Endothelial cell (in vitro differentiated cells): ENCODE measurements at regions not wholly inside any gene's neighbourhood (a gene's known extent, or its start where the extent isn't known, plus 50 kb on each side); places are given as distances from the start of the nearest gene placed in this dataset.

Experiments
- DNase-seq: peaks from one replicate; pipeline ENCODE4 v3.0.0; 2021; ENCODE audit warnings: low spot score
- H3K27ac Mint-ChIP-seq: one replicate; pipeline ENCODE4 v1.8.0; 2021; ENCODE audit warnings: mixed read lengths, inconsistent platforms; ENCODE audit not compliant: unreplicated experiment
- H3K27me3 Mint-ChIP-seq: one replicate; pipeline ENCODE4 v1.8.0; 2021; ENCODE audit warnings: mild to moderate bottlenecking, moderate library complexity, mixed read lengths, inconsistent platforms; ENCODE audit not compliant: unreplicated experiment
- H3K36me3 Mint-ChIP-seq: one replicate; pipeline ENCODE4 v1.8.0; 2021; ENCODE audit warnings: mild to moderate bottlenecking, low read depth, mixed read lengths, inconsistent platforms; ENCODE audit not compliant: unreplicated experiment
- H3K4me1 Mint-ChIP-seq: one replicate; pipeline ENCODE4 v1.8.0; 2021; ENCODE audit warnings: mild to moderate bottlenecking, mixed read lengths, inconsistent platforms; ENCODE audit not compliant: unreplicated experiment
- H3K4me3 Mint-ChIP-seq: one replicate; pipeline ENCODE4 v1.8.0; 2021; ENCODE audit warnings: mild to moderate bottlenecking, mixed read lengths, inconsistent platforms; ENCODE audit not compliant: unreplicated experiment
- H3K9me3 Mint-ChIP-seq: one replicate; pipeline ENCODE4 v1.8.0; 2021; ENCODE audit warnings: mixed read lengths, inconsistent platforms; ENCODE audit not compliant: unreplicated experiment
- CTCF ChIP-seq: fragments of 200-600 bp; sonication (generic); IDR thresholded peaks from one replicate; pipeline ENCODE4 v1.5.0; 2021; ENCODE audit warnings: antibody characterized with exemption; ENCODE audit not compliant: unreplicated experiment

GRCh38 chr14:84959851-84960520, 570.0 kb upstream of the FLRT2 start:
- Mint-ChIP-seq H3K36me3 (no peaks in the 10 kb centered on the region), H3K4me3 (no peak overlapping the region)
- no peak for DNase-seq

DNA sequence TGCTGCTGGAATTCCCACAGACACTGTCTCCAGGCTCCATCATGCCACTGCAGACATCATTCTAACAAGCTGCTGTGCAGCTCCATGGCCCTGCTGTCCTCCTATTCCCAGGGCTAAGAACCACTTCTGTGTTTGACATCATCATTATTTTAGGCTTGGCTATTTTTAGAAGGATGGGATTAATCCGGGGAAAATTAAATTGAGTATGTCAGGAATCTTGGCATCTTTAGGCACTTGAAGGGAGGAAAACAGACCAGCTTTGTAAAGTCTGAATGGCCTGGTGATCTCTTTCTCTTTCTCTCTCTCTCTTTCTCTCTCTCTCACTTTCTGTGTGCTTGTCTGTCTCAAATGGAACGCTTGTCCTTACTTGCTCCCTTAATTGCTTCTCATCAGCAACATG, 568.3 kb upstream of the FLRT2 start:
- H3K4me1 Mint-ChIP-seq = peaks cover 6% of the 10 kb centered on the region
- DNase-seq = no peak
- H3K36me3 Mint-ChIP-seq = no peaks in the 10 kb centered on the region
- H3K9me3 Mint-ChIP-seq = no peaks in the 10 kb centered on the region
- H3K4me3 Mint-ChIP-seq = no peak overlapping the region
- no peak for TF ChIP-seq CTCF
- no peaks in the 10 kb centered on the region for H3K27me3 Mint-ChIP-seq
- H3K27ac Mint-ChIP-seq = no peak overlapping the region

More at GRCh38 chr14:84959851-84960520, 570.0 kb upstream of the FLRT2 start:
- peak overlapping the region; percentile 21 for H3K27ac Mint-ChIP-seq
- H3K9me3 Mint-ChIP-seq = no peaks in the 10 kb centered on the region
- H3K27me3 Mint-ChIP-seq = no peaks in the 10 kb centered on the region
- peaks cover 6% of the 10 kb centered on the region for H3K4me1 Mint-ChIP-seq
- TF ChIP-seq CTCF = no peak

GRCh38 chr14:84963518-84963917, 566.4 kb upstream of the FLRT2 start:
- Mint-ChIP-seq H3K27ac (no peak overlapping the region), H3K4me1 (peaks cover 6% of the 10 kb centered on the region), H3K4me3 (no peak overlapping the region), H3K27me3 (no peaks in the 10 kb centered on the region), H3K9me3 (no peaks in the 10 kb centered on the region), H3K36me3 (no peaks in the 10 kb centered on the region)
- no peak for DNase-seq
- no peak for TF ChIP-seq CTCF

GRCh38 chr14:84965279-84965678, 564.7 kb upstream of the FLRT2 start:
- H3K4me1 Mint-ChIP-seq = no peaks in the 10 kb centered on the region
- H3K36me3 Mint-ChIP-seq = no peaks in the 10 kb centered on the region
- no peaks in the 10 kb centered on the region for H3K27me3 Mint-ChIP-seq
- no peaks in the 10 kb centered on the region for H3K9me3 Mint-ChIP-seq
- DNase-seq = no peak
- no peak for TF ChIP-seq CTCF
- H3K4me3 Mint-ChIP-seq = no peak overlapping the region
- H3K27ac Mint-ChIP-seq = no peak overlapping the region

- Mint-ChIP-seq H3K4me1 (no peaks in the 10 kb centered on the region), H3K27me3 (no peaks in the 10 kb centered on the region), H3K27ac (no peak overlapping the region), H3K9me3 (no peaks in the 10 kb centered on the region), H3K36me3 (no peaks in the 10 kb centered on the region), H3K4me3 (no peak overlapping the region)
- DNase-seq = no peak
- TF ChIP-seq CTCF = no peak
These were observed 560.4 kb upstream of the FLRT2 start for GRCh38 chr14:84969501-84969900.
